Renal pelvis (tissue), 1 donor: ENCODE measurements at regions not wholly inside any gene's neighbourhood (a gene's known extent, or its start where the extent isn't known, plus 50 kb on each side); places are given as distances from the start of the nearest gene placed in this dataset.

ENCODE experiments used
- DNase-seq: peaks from one replicate; pipeline ENCODE4 v3.0.0-alpha.2; 2013

DNA sequence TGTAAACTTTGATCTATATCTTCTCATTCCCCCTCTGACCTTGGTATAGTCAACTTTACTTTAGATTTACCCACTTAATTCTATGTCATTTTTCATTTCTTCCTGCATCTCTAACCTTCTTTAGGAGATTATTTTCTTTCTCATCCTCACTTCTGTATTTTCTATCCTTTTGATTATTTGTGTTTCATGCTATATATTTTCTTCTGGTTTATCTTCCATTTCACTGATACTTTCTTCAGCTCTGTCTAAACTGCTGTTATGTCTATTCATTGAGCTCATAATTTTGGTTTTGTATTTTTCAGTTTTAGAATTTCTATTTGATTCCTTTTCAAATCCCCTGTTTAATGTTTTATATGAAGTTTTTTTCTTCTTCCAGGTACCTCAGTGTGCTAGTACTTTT is 171.1 kb upstream of the LYZL1 start:
- no peak for DNase-seq

DNA sequence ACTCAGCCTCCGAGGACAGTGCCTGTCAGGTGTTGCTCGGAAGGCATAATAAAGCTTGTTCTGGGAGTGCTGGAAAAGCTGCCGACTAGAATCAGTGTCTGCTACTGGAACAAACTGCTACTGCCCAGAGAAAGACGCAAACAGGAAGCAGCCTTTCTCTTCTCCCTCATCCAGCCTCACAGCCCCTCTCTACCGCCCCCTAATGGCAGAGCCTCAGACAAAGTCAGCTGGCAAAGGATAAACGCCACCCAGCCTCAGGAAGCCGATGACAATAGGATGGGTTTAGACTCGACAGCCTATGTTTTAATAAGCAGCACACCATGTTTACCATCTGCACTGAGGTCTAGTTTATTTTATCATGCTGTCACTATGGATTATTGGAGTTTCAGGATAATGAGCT is 169.5 kb upstream of the LYZL1 start:
- DNase-seq, result no peak

DNA sequence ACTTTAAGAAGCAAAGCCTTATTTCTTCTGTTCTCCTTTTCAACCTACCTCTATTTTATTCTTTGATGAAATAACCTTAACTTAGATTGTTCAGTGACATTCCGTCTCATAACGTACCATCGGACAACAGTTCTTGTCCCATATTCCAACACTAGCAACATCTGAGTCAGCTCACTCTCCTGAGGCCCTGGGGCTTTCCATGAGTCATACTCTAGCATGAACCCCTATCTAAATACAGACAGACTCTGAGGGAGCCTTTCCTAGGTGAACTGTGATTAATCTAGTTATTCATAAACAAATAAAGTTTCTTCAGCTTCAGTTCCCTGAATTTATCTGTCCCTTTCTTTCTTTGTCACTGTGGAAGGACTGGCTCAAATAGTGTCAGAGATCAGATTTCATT is 168.7 kb upstream of the LYZL1 start:
- no peak for DNase-seq

DNA sequence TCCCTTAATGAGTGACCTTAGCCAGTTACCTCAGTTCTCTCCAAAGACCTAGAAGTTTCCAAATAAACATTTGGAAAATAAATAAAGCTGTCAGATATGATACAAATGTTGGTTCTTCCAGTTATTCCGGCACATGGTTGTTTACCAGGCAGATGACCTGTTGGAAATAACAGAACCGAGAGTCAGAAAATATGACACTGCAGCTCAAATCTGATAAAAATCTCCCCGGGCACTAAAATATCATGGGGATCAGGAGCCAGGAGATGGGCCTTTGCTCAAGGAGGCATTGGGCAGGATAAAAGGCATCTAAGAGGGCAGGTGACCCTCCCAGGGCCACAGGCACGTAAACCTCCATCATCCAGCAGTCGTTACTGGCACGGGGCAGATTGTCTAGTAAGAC is 164.0 kb upstream of the LYZL1 start:
- DNase-seq, result no peak

DNA sequence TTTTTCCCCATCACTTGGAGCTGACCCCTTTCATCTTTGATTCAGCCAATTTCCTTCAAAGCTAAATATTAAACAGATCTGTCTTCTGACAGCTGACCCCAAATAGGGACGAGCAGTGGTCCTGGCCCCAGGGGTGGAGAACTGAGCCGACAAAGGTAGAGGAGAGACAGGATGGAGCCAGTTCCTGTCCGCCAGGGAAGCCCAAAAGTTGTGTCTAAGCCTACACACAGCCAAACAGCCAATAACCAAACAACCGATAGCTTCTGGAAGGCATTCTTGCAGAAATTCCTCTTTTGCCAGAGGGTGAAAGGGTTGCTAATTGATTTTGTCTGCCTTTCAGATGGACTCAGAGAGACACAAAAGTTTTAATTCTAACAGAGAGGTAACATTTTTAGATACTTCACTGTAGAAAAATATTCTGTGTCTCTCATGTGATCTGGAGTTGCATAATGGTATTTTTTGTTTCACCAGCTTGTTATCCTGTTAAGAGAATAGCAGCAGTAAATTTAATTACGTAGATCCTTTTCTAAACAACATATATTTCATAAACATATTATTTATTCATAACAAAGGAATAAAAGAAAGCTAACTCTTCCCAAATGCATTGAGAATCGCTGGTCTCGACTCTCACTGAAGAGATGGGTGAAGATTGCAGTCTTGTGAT is 161.7 kb upstream of the LYZL1 start:
- no peak for DNase-seq

DNA sequence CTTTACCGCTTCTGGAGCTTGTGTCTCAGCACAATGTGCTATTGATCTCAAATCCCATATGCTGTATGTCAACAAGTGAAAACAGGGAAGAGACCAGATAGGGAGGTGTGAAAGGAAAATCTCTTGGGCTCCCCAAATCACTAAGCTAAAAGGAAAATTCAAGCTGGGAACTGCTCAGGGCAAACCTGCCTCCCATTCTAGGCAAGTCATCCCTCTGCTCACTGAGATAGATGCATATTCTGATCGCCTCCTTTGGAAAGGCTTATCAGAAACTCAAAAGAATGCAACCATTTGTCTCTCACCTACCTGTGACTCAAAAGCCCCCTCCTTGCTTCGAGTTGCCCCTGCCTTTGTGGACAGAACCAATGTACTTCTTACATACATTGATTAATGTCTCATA is 161.1 kb upstream of the LYZL1 start:
- no peak for DNase-seq

DNA sequence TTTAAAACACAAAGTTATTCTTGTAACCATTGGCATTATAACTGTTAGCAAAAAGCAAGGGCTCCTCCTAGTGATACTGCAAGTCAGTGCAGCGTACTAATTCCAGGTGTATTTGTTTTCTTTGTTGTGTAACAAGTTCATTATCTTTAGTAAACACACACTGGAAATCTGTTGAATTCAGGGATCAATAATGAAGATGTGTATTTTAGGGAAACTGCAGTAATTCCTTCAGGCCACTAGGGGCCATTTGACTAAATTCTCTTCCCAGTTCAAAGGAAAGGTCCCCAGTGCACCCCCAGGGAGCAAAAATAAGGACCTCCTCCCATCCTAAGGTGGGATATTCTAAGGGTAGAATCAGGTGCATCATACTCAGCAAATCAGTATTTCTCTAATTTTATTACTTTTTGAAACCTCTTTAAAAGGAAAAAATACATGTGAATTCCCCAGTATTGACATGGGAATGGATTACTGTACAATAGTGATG is 158.6 kb upstream of the LYZL1 start:
- DNase-seq, result no peak

DNA sequence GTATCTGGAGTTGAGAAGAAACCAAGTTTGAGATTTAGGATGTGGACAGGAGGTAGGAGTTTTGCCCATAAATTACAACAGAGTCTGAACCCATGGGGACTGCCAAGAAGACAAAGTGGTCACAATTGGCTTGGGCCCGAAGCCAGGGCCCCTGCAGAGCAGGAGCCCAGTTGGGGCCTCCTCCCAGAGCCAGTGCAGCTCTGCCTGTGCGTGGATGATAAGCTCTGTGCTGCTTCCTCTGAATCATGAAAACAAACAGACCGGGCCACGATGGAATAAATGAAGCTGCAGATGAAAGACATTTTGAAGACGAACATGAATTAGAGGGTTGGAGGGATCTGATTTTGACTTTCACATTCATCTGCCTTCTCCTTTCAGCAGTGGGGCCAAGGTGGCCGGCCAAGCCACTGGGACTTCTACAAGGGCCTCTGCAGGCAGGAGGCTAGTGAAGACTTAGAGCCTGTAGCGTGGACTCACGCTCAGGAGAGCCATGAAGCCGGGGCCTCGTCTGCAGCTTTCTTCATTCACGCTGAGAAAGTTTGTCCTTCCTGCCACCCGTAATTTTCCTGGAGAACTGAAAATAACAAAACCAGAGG is 156.8 kb upstream of the LYZL1 start:
- no peak for DNase-seq

DNA sequence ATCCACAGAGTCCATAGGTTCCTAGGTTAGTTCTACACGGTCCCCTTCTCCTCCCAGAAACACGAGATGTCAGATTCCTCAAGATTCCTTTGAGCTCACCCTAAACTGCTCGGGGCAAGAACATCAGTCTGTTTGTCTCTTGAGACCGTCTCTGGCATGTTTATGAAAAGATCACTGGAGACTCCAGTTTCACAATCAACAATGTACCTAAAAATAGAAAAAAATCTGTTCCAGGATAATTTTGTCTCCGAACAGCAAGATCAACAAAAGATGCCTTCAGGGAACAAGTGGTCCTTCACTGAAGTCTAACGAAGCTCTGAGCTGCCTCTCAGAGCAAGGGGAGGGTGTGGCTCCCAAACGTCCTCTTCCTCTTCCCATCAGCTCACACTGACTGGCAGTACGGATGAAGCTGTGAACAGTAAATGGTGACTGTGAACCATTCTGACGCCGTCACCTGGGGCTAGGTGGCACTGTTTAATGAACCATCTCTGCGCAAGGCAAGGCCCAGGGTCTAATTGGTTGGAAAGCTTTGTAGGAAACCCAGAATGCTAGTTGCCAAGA is 156.2 kb upstream of the LYZL1 start:
- DNase-seq, result no peak

DNA sequence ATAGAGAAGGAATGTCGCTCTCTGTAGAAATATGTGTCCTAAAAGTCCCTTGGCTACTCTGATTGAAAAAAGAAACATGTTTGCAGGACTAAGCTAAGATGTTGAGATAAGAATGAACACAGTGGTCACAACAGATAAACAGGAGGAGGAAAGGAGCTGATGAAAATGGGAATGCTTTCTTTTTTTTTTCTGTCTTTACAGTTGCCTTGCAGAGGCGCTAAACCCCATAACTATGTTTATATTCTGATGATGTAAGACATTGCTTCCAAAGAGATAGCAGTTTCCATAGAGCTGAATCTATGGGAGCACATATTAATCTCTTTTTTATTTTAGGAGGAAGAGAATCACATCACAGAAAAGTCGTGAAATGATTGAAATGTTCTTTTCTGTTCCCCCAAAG is 153.5 kb upstream of the LYZL1 start:
- DNase-seq, result no peak

DNA sequence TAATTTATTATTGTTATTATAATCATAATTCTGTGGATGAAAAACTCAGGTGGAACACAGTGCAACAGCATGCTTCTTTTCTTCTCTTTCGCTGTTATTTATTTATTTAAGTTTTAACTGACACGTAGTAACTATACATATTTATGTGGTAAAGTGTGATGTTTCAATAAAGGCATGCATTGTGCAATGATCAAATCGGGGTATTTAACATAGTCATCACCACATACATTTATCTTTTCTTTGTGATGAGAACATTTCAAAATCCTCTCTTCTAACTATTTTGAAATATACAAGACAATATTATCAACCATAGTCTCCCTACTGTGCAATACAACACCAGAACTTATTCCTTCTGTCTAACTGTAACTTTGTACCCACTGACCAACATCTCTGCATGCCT is 152.5 kb upstream of the LYZL1 start:
- no peak for DNase-seq

DNA sequence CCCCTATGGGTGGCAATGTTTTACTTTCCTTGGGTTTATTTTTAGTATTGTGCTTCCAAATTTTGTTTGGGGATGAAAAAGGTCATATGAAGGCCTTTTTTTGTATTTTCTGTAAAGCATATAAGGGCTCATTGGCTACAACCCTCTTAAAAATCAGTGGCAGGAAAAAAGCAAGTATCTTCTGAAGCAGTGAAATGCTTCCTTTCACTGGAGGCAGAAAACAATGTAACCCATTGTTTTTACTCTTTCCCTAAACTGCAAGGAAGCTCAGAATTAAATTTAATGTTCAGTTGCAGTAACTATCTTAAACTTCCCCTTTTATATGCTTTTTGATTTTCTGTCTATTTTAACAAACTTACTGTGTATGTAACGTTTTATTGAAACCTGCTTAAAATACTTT is 148.7 kb upstream of the LYZL1 start:
- DNase-seq, result no peak

DNA sequence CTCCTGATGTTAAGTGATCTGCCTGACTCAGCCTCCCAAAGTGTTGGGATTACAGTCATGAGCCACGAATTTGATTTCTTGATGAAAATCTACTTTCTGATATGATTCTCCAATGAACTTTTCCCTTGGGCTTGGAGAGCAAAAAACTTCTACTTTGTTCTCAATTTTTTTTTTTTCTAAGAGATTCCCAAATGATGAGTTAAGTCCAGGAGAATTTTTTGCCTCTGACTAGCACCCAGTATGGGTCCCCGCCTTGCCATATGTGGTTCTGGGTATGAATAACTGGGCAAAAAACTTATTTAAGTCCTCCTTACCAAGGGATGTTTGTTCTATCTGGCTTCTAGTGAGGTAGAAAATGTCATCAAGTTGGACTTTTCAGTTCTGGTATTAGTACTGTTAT is 147.9 kb upstream of the LYZL1 start:
- no peak for DNase-seq

DNA sequence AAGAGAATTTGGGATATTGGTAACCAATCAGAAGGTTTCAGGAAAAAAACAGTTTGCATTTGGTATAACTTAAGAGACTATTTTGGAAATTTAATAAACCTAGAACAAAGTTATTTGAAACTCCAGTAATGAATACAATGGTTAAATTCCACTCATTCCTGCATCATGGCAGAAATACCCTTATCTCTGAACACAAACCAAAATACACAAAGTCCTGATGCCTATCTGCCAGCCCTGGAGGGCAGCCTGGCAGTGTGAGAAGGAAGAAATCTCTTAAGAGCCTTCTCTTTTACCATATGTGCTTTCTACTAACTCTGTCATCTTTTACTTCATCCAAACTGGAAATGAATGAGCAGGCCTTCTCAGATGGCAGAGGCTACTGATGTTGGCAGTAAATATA is 147.1 kb upstream of the LYZL1 start:
- DNase-seq, result no peak

DNA sequence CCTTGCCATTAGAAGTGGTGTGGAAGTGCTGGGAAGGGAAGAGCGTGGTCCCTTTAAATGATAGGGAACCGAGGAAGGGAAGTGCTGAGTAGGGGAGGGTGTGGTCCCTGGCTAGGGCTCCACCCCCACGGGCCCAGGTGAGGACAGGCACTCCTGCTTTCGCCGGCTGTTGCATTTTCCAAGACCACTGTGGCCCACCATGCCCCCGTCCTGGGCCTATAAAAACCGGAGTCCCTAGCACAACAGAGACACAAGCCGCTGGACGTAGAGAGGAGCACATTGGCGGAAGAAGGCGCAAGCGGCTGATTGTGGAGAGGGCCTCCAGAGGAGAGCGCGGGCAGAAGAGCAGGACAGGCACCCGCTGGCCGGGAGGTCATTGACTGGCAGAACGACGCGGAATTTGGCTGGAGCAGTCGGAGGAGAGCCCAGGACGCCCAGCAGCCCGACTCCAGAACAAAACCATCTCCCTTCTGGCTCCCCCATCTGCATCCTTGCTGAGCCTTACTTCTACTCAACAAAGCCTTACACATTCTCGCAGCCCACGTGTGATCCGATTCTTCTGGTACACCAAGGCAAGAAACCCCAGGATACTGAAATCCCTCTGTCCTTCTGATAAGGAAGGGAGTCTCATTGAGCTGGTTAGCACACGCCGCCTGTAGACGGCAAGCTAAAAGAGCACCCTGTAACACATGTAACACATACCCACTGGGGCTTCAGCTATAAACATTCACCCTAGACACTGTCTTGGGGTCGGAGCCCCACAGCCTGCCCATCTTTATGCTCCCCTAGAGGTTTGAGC is 146.2 kb upstream of the LYZL1 start:
- no peak for DNase-seq

DNA sequence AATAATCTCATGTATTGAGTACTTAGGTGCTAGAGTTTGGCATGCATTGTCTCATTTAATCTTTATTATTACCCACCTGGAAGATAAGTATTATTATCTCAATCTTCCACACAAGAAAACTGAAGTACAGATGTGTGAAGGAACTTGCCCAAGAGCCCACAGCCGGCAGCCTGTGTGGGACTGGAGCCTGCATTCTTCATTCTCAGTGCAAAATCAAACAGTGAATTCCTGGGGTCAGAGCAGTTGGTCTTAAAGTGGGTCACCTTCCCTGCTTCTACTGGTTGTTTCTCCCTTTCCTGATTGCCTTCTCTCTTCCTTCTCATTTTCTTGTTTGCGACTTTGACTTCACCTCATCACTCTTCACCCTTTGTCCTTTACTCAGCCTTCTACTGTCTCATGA is 144.7 kb upstream of the LYZL1 start:
- no peak for DNase-seq

DNA sequence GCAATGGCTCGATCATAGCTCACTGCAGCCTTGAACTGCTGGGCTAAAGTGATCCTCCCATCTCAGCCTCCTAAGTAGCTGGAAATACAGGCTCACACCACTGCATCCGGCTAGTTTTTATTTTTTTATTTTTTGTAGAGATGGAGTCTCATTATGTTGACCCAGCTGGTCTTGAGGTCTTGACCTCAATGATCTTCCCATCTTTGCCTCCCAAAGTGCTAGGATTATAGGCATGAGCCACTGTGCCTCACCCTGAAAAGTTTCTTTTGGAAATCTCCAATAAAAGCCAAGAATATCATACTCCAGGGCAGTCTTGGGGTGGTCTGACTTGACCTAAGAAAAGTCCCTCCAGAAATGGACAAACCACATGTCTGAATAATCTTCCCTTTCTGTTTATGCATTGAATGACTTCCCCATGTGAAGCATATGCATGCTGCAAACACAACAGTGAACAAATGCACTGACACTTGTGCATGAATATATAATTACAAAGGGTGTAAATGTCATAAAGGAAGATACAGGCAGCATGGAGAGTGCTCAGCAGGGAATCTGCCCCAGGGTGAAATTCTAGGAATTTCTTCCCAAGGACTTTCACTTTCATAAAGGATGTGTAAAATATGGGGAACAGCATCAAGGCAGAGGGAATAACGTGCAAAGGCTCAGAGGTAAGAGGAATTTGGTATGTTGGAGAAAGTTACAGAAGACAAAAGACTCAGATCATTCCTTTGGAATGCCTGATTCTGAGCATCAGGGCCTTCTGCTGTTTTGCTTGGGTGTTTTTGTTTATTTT is 142.4 kb upstream of the LYZL1 start:
- no peak for DNase-seq

DNA sequence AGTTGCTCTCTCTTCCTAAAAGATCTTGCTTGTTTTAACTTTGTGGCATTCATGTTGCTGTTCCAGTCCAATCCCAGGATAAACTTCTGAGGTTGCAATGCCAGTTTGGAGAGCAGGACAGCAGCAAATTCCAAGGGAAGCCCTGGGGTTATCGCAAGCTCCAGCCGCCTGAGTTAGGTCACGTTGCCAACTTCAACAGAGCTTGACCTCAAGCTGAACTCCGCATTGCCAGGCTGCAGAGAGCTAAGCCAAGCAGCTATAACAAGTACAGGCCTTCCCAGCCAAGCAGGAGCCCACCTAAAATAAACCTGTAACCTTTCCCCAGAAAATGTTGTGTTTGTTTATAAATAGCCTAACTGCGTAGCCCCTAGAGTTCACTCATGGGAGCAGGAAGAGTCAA is 138.9 kb upstream of the LYZL1 start:
- DNase-seq, result peak; percentile 21

DNA sequence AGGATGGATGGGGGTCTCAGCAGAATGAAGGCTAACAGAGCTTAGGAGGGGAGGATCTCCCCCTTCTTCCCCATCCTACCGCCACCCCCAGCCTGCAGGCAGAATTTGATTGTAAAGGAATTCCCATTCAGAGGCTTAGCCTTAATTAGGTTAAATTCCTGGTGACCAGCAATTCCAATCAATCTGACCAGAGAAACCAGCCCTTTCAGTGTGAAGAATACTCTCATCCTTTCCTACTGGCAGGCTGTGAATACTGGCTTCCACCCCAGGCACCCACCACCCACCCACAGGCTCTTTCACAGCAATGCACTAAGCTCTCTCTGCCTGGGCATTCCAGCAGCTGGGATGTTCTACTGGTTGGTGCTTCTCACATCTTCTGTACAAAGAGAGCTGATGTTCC is 137.9 kb upstream of the LYZL1 start:
- no peak for DNase-seq

DNA sequence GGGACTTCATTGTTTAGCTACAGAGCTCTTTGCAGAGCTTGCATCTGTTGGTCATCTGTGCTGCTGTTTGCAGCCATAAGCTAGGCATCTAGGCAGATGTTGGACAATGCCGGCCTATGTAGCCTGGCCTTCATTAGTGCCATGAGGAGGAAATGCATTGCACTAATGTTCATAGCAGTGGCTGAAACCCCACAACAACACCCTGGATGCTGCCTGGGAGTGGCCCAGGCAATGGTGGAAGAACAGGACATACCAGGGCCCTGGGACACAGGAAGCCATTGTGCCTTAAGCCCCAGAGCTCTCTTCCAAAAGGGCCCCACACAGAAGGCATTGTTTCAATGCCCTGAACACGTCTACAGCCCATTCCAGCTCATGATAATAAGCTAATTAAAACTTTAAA is 131.5 kb upstream of the LYZL1 start:
- DNase-seq, result no peak

DNA sequence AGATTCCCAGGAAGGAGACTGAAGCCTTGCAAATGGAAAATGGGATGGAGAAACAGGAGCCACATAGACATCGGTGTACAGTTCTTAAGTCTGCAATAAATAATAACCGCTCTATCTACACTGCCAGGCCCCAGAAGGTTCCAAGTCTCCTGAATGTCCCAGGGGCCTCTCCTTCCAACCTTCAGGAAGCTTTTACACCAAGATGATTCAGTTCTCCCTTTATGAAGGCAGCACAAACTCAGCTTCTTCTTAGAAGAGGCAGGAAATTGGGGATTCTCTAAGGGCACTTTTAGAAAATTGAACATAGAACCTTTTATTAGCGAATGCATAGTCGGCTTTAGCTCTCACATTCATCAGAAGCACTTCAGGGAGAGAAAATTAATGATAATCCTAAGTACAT is 130.8 kb upstream of the LYZL1 start:
- DNase-seq, result no peak

DNA sequence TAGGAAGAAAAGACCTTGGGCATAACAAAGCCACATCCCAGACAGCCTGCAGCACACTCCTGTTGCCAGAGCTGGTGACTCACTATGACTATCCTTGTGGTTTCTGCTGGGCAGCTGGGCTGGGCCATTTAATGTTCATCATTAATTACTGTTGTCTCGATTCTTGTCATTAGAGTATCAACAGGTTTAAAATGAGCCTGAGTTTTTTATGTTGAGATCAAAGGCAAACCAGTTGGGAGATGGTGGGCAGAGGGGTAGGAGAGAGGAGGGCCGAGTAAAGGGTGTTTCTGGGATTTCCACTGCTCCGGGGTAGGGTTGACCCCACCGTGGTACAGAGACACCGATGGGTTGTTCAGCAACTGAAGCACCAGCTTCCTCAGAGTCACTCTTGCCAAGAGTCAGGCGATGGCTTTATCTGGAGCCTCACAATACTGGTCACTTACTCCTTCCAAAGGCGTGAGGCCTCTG is 128.7 kb upstream of the LYZL1 start:
- DNase-seq, result no peak
